Natural killer cell (primary cell): ENCODE measurements at regions not wholly inside any gene's neighbourhood (a gene's known extent, or its start where the extent isn't known, plus 50 kb on each side); places are given as distances from the start of the nearest gene placed in this dataset.

Experiments used
- ATAC-seq, 3 donors: fragments of 150-1000 bp in 2 of 3; fragments of 200-7000 bp in 1 of 3; cut with Tn5 transposase; 1 replicate in 1 of 3; 2 replicates in 2 of 3; pipeline ENCODE4 v1.10.0; 2021; ENCODE audit warnings: mild to moderate bottlenecking in 2 of 3, moderate library complexity in 2 of 3
- DNase-seq, 2 donors: peaks; one replicate each; pipeline versions ENCODE4 v3.0.0 to v3.0.0-alpha.2; 2013 to 2021; ENCODE audit warnings: mixed read lengths in 1 of 2
- H3K27ac ChIP-seq: one replicate; pipeline ENCODE4 v1.5.1; 2013; ENCODE audit warnings: mild to moderate bottlenecking, low read length
- H3K27me3 ChIP-seq: one replicate; pipeline ENCODE4 v1.6.1; 2013; ENCODE audit warnings: low read length; ENCODE audit not compliant: control insufficient read depth, insufficient read depth
- H3K36me3 ChIP-seq: one replicate; pipeline ENCODE4 v1.6.1; 2013; ENCODE audit warnings: low read length; ENCODE audit not compliant: control insufficient read depth, insufficient read depth
- H3K4me1 ChIP-seq: one replicate; pipeline ENCODE4 v1.6.1; 2013; ENCODE audit warnings: low read length; ENCODE audit not compliant: control insufficient read depth, insufficient read depth
- H3K4me3 ChIP-seq: one replicate; pipeline ENCODE4 v1.5.1; 2013; ENCODE audit warnings: low read length
- H3K9me3 ChIP-seq: one replicate; pipeline ENCODE4 v1.6.1; 2013; ENCODE audit warnings: low read length; ENCODE audit not compliant: control insufficient read depth, insufficient read depth
- H3K27ac Mint-ChIP-seq, 2 donors: one replicate each; pipeline ENCODE4 v1.8.0; 2022; ENCODE audit warnings: mild to moderate bottlenecking in 2 of 2, mixed read lengths in 2 of 2, moderate library complexity in 1 of 2
- H3K27me3 Mint-ChIP-seq, 2 donors: one replicate each; pipeline ENCODE4 v1.8.0; 2022; ENCODE audit warnings: low read depth in 2 of 2, mixed read lengths in 2 of 2
- H3K36me3 Mint-ChIP-seq: one replicate; pipeline ENCODE4 v1.8.0; 2022; ENCODE audit warnings: mixed read lengths
- H3K4me1 Mint-ChIP-seq, 2 donors: one replicate each; pipeline ENCODE4 v1.8.0; 2022; ENCODE audit warnings: mixed read lengths in 2 of 2
- H3K4me3 Mint-ChIP-seq: one replicate; pipeline ENCODE4 v1.8.0; 2022; ENCODE audit warnings: mild to moderate bottlenecking, moderate library complexity, mixed read lengths
- H3K9me3 Mint-ChIP-seq, 2 donors: one replicate each; pipeline ENCODE4 v1.8.0; 2022; ENCODE audit warnings: mixed read lengths in 2 of 2
- WGBS: methylation state at CpG from one replicate; pipeline ENCODE4 v1.1.7; 2013; ENCODE audit warnings: missing lambda C conversion rate; ENCODE audit not compliant: insufficient coverage; 5-methylcytosine and 5-hydroxymethylcytosine counted together
- intact Hi-C: fragments of 100-400 bp; cut with micrococcal nuclease; formaldehyde crosslinking; loops from one replicate; pipeline ENCODE4 v1.14.2; 2022
- TF ChIP-seq, protein P1 (sequence below): fragments of 200-600 bp; IDR thresholded peaks from one replicate; pipeline ENCODE4 v1.8.0; 2022; ENCODE audit warnings: antibody characterized with exemption

- no CpG with 5 or more reads among the region's 1 CpG for WGBS
- Mint-ChIP-seq H3K4me1 (peaks cover 0 to 6% of the 10 kb centered on the region in 2 donors), H3K27ac (no peak overlapping the region), H3K27me3 (no peaks in the 10 kb centered on the region), H3K4me3 (no peak overlapping the region), H3K36me3 (no peaks in the 10 kb centered on the region), H3K9me3 (no peaks in the 10 kb centered on the region)
- H3K4me3 ChIP-seq: no peak overlapping the region
- intact Hi-C loops: no loop called here
- H3K27me3 ChIP-seq: no peaks in the 10 kb centered on the region
- TF ChIP-seq, protein P1, sequence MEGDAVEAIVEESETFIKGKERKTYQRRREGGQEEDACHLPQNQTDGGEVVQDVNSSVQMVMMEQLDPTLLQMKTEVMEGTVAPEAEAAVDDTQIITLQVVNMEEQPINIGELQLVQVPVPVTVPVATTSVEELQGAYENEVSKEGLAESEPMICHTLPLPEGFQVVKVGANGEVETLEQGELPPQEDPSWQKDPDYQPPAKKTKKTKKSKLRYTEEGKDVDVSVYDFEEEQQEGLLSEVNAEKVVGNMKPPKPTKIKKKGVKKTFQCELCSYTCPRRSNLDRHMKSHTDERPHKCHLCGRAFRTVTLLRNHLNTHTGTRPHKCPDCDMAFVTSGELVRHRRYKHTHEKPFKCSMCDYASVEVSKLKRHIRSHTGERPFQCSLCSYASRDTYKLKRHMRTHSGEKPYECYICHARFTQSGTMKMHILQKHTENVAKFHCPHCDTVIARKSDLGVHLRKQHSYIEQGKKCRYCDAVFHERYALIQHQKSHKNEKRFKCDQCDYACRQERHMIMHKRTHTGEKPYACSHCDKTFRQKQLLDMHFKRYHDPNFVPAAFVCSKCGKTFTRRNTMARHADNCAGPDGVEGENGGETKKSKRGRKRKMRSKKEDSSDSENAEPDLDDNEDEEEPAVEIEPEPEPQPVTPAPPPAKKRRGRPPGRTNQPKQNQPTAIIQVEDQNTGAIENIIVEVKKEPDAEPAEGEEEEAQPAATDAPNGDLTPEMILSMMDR: no peak
- no peaks in the 10 kb centered on the region for H3K4me1 ChIP-seq
- H3K36me3 ChIP-seq: no peaks in the 10 kb centered on the region
- no peak overlapping the region for H3K27ac ChIP-seq
- DNase-seq: no peak
- ATAC-seq: no peak
- no peaks in the 10 kb centered on the region for H3K9me3 ChIP-seq
Measured at GRCh38 chr7:18413447-18413846, 82.1 kb upstream of the HDAC9 start.

DNA sequence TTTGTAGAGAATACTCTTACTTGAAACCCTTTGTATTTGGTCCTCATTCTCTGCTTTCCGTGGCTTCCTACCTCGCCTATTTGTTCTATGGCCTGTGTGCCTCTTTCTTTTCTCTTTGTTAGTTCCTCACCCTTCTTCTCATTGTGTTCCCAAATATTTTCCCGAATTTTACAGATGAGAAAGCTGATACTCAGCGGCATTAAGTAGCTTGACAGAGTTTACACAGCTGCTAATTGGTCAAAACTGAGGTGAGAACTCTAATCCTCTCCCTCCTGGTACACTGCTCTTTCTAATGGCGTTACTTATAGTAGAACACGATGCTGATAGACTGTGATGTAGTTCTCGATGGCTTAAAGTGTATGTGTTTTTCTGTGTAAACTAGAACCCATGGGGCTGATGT, 80.7 kb upstream of the HDAC9 start:
- H3K9me3 ChIP-seq: no peaks in the 10 kb centered on the region
- Mint-ChIP-seq H3K27ac (no peak overlapping the region), H3K4me3 (no peak overlapping the region), H3K27me3 (no peaks in the 10 kb centered on the region), H3K4me1 (peaks cover 0 to 12% of the 10 kb centered on the region in 2 donors), H3K36me3 (no peaks in the 10 kb centered on the region), H3K9me3 (no peaks in the 10 kb centered on the region)
- no peak for DNase-seq
- 94% methylated on average over 7 of the region's 7 CpGs for WGBS
- H3K36me3 ChIP-seq: no peaks in the 10 kb centered on the region
- intact Hi-C loops: no loop called here
- TF ChIP-seq, protein P1: no peak
- no peaks in the 10 kb centered on the region for H3K4me1 ChIP-seq
- H3K27me3 ChIP-seq: no peaks in the 10 kb centered on the region
- no peak for ATAC-seq
- no peak overlapping the region for H3K27ac ChIP-seq
- H3K4me3 ChIP-seq: no peak overlapping the region

DNA sequence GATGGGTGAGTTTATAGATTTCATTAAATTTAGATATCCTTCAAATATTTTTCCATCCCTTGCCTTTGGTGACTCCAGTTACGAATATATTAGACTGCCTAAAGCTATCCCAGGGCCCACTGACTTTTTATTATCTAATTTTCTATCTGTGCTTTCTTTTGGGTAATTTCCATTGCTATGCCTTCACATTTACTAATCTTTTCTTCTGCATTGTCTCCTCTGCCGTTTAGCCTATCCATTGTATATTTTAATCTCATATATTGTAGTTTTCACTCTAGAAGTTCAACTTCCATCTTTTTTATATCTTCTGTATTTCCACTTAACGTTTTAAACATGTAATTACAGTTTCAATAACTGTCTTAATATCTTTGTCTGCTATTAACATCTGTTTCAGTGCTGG, 78.6 kb upstream of the HDAC9 start:
- TF ChIP-seq, protein P1: no peak
- Histone ChIP-seq H3K4me1 (no peaks in the 10 kb centered on the region), H3K27me3 (no peaks in the 10 kb centered on the region), H3K9me3 (no peaks in the 10 kb centered on the region), H3K4me3 (no peak overlapping the region), H3K27ac (no peak overlapping the region), H3K36me3 (no peaks in the 10 kb centered on the region)
- DNase-seq (no peak), ATAC-seq (no peak)
- H3K4me1 Mint-ChIP-seq: peaks cover 0 to 14% of the 10 kb centered on the region in 2 donors
- H3K36me3 Mint-ChIP-seq: no peaks in the 10 kb centered on the region
- H3K27me3 Mint-ChIP-seq: no peaks in the 10 kb centered on the region
- H3K27ac Mint-ChIP-seq: no peak overlapping the region
- H3K4me3 Mint-ChIP-seq: no peak overlapping the region
- intact Hi-C loops: no loop called here
- no peaks in the 10 kb centered on the region for H3K9me3 Mint-ChIP-seq
- WGBS: 88% methylated on average over 2 of the region's 3 CpGs

DNA sequence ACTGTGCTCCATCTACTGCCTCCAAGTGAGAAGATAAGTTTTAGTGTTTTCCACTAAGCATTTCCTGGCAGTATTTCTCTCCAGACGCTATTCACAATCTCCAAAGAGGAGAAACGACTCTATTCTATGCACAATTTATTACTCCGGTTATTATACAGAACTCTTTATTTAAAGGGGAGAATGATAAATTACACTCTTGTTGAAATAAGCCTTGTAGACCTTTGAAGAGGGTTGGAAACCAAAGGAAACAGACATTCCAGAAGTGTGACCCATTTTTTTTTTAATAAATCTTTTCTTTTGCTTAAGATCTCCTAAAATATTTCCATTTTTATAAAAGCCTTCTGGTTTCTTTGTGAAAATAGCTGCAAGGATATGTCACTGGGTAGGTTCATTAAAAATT, 76.1 kb upstream of the HDAC9 start:
- H3K9me3 Mint-ChIP-seq: no peaks in the 10 kb centered on the region

More for the DNA sequence above, 76.1 kb upstream of the HDAC9 start:
- no CpG with 5 or more reads among the region's 3 CpGs for WGBS
- Mint-ChIP-seq H3K4me1 (peaks cover 0 to 24% of the 10 kb centered on the region in 2 donors), H3K27ac (no peak overlapping the region), H3K36me3 (no peaks in the 10 kb centered on the region), H3K27me3 (no peaks in the 10 kb centered on the region), H3K4me3 (no peak overlapping the region)
- DNase-seq (no peak), ATAC-seq (no peak)
- TF ChIP-seq, protein P1: no peak
- H3K4me3 ChIP-seq: no peak overlapping the region
- intact Hi-C loops: no loop called here
- no peaks in the 10 kb centered on the region for H3K36me3 ChIP-seq
- H3K4me1 ChIP-seq: no peaks in the 10 kb centered on the region
- H3K27ac ChIP-seq: no peak overlapping the region
- H3K9me3 ChIP-seq: no peaks in the 10 kb centered on the region
- H3K27me3 ChIP-seq: no peaks in the 10 kb centered on the region
